MM.1S (cell line): ENCODE measurements at regions not wholly inside any gene's neighbourhood (a gene's known extent, or its start where the extent isn't known, plus 50 kb on each side); places are given as distances from the start of the nearest gene placed in this dataset.

Source experiments
- CTCF ChIP-seq: fragments of 300-600 bp; sonication (generic); IDR thresholded peaks from 2 replicates; pipeline ENCODE4 v1.5.1; 2016; ENCODE audit warnings: antibody characterized with exemption, low read length, mixed read lengths
- EZH2 ChIP-seq: fragments of 300-600 bp; sonication (generic); optimal IDR thresholded peaks from 2 replicates; pipeline ENCODE3; 2017; ENCODE audit warnings: low read depth, mild to moderate bottlenecking, antibody characterized with exemption, low read length, mixed read lengths

GRCh38 chr2:188187726-188188125 lies 103.9 kb upstream of the GULP1 start:
- TF ChIP-seq CTCF (no peak), EZH2 (no peak)
